PC-3 (cell line): ENCODE measurements at regions not wholly inside any gene's neighbourhood (a gene's known extent, or its start where the extent isn't known, plus 50 kb on each side); places are given as distances from the start of the nearest gene placed in this dataset.

Experiments used
- ATAC-seq: fragments of 200-7000 bp; cut with Tn5 transposase; 2 replicates; pipeline ENCODE4 v1.9.1; 2020; ENCODE audit warnings: mild to moderate bottlenecking, moderate library complexity
- BruUV-seq: library from RNA; stranded (reverse); fragments of 400-500 nt; replicated peaks from 2 replicates; lab custom pipeline; 2021; lab: Mats Ljungman, UMichigan
- CTCF ChIA-PET: fragments of 300-600 bp; sonication (Branson Sonifier 250); formaldehyde crosslinking; loops from one replicate; lab custom pipeline; 2022; ENCODE audit warnings: antibody characterized with exemption; lab: Charles Lee
- POLR2A ChIA-PET: fragments of 300-600 bp; sonication (Branson Sonifier 250); formaldehyde crosslinking; loops from one replicate; lab custom pipeline; 2022; ENCODE audit warnings: antibody characterized with exemption; ENCODE audit not compliant: unreplicated experiment; lab: Charles Lee
- DNase-seq: peaks from one replicate; pipeline ENCODE4 v3.0.0-alpha.2; 2015
- H2AFZ ChIP-seq: fragments of 300-600 bp; sonication (generic); 2 replicates; pipeline ENCODE4 v1.6.0; 2016; ENCODE audit warnings: antibody characterized with exemption, low read length
- H3F3A ChIP-seq: fragments of 300-600 bp; sonication (generic); one replicate; pipeline ENCODE4 v1.6.0; 2017; ENCODE audit warnings: antibody characterized with exemption, low read length, control low read depth, mild to moderate bottlenecking; ENCODE audit not compliant: unreplicated experiment
- H3K27ac ChIP-seq: fragments of 300-600 bp; sonication (generic); 2 replicates; pipeline ENCODE4 v1.5.1; 2016; ENCODE audit warnings: mild to moderate bottlenecking, low read length
- H3K27me3 ChIP-seq: fragments of 300-600 bp; sonication (generic); 2 replicates; pipeline ENCODE4 v1.6.1; 2016; ENCODE audit warnings: low read length, mixed read lengths
- H3K36me3 ChIP-seq: fragments of 300-600 bp; sonication (generic); 2 replicates; pipeline ENCODE4 v1.6.1; 2016; ENCODE audit warnings: low read depth, mixed run types, low read length, mixed read lengths
- H3K4me1 ChIP-seq: fragments of 300-600 bp; sonication (generic); 2 replicates; pipeline ENCODE4 v1.5.1; 2016; ENCODE audit warnings: low read length; ENCODE audit not compliant: insufficient read depth
- H3K4me2 ChIP-seq: fragments of 300-600 bp; sonication (generic); 2 replicates; pipeline ENCODE4 v1.6.0; 2016; ENCODE audit warnings: low read length
- H3K4me3 ChIP-seq: fragments of 300-600 bp; sonication (generic); 2 replicates; pipeline ENCODE4 v1.5.1; 2016; ENCODE audit warnings: mild to moderate bottlenecking, low read length, mixed read lengths
- H3K79me2 ChIP-seq: fragments of 300-600 bp; sonication (generic); 2 replicates; pipeline ENCODE4 v1.6.1; 2017; ENCODE audit warnings: low read length, mixed read lengths
- H3K9ac ChIP-seq: fragments of 300-600 bp; sonication (generic); 2 replicates; pipeline ENCODE4 v1.6.0; 2016; ENCODE audit warnings: mild to moderate bottlenecking, low read length
- H3K9me2 ChIP-seq: fragments of 300-600 bp; sonication (generic); replicated peaks from 2 replicates; pipeline ENCODE4 v1.6.1; 2016; ENCODE audit warnings: mixed run types, low read length, mixed read lengths
- H3K9me3 ChIP-seq: fragments of 300-600 bp; sonication (generic); 2 replicates; pipeline ENCODE4 v1.6.1; 2016; ENCODE audit warnings: low read length, mixed read lengths
- H4K20me1 ChIP-seq: fragments of 300-600 bp; sonication (generic); 2 replicates; pipeline ENCODE4 v1.6.1; 2016; ENCODE audit warnings: low read length, mixed read lengths
- EZH2 ChIP-seq: fragments of 300-600 bp; sonication (generic); IDR thresholded peaks from one replicate; pipeline ENCODE4 v1.6.1; 2017; ENCODE audit warnings: antibody characterized with exemption, mild to moderate bottlenecking, low read length; ENCODE audit not compliant: unreplicated experiment
- EZH2phosphoT487 ChIP-seq: fragments of 300-600 bp; sonication (generic); IDR thresholded peaks from 2 replicates; pipeline ENCODE4 v1.6.1; 2018; ENCODE audit warnings: mild to moderate bottlenecking, antibody characterized with exemption, low read length, borderline replicate concordance
- intact Hi-C: fragments of 100-400 bp; cut with micrococcal nuclease; formaldehyde crosslinking; loops from 2 replicates; pipeline ENCODE4 v1.9.0; 2023
- TF ChIP-seq, protein P1 (sequence below): fragments of 300-600 bp; sonication (generic); conservative IDR thresholded peaks from 2 replicates; pipeline ENCODE4 v1.5.1; 2017; ENCODE audit warnings: antibody characterized with exemption, low read depth, mild to moderate bottlenecking, low read length

DNA sequence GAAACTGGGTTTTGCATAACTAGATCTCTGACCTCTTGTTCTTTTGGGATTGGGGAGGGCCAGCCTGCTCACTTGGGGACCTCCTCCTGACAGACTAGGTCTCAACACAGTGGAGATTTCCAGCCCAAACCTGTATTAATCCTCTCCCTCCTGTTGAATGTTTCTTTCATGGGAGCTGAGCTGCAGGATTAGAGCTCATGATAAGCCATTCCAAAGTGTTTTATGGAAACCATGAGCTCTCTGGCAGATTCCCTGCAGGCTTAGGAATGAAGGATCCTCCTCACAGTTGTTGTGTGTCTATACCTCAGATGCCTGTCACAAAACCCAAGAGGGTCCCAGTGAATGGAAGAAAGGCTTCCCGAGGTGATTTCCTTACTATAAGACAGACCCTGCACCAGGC lies 248.4 kb upstream of the B3GAT1 start:
- ATAC-seq (no peak), DNase-seq (no peak)
- Histone ChIP-seq H2AFZ (no peak overlapping the region), H3K9me3 (peaks cover 18% of the 10 kb centered on the region; the same call in 1 of the 2 replicates), H3K4me3 (no peak overlapping the region), H3K9me2 (no peaks in the 10 kb centered on the region), H3K36me3 (no peaks in the 10 kb centered on the region), H3F3A (no peaks in the 10 kb centered on the region), H3K27me3 (no peaks in the 10 kb centered on the region), H3K4me1 (no peaks in the 10 kb centered on the region), H3K27ac (no peak overlapping the region), H3K4me2 (no peak overlapping the region), H3K79me2 (no peaks in the 10 kb centered on the region), H4K20me1 (no peaks in the 10 kb centered on the region), H3K9ac (no peak overlapping the region)
- POLR2A ChIA-PET, result no interaction called here
- BruUV-seq, result no TSS peak
- no peak for TF ChIP-seq EZH2
- TF ChIP-seq, protein P1, sequence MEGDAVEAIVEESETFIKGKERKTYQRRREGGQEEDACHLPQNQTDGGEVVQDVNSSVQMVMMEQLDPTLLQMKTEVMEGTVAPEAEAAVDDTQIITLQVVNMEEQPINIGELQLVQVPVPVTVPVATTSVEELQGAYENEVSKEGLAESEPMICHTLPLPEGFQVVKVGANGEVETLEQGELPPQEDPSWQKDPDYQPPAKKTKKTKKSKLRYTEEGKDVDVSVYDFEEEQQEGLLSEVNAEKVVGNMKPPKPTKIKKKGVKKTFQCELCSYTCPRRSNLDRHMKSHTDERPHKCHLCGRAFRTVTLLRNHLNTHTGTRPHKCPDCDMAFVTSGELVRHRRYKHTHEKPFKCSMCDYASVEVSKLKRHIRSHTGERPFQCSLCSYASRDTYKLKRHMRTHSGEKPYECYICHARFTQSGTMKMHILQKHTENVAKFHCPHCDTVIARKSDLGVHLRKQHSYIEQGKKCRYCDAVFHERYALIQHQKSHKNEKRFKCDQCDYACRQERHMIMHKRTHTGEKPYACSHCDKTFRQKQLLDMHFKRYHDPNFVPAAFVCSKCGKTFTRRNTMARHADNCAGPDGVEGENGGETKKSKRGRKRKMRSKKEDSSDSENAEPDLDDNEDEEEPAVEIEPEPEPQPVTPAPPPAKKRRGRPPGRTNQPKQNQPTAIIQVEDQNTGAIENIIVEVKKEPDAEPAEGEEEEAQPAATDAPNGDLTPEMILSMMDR, result no peak
- TF ChIP-seq EZH2phosphoT487, result no peak
- intact Hi-C loops, result no loop called here
- CTCF ChIA-PET, result no interaction called here

DNA sequence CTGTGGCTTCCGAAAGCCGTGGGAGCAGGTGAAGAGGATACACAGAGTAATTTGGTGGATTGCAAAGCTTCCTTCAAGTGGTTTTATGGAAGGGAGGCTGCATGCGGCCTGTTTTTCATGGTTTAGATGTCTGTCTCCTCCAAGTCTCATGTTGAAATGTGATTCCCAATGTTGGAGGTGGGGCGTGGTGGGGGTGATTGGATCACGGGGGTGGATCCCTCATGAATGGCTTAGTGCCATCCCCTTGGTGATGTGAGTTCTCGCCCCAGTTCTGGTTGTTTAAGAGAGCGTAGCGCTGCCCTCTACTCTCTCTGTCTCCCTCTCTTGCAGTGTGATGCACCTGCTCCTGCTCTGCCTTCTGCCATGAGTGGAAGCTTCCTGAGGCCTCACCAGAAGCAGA lies 247.8 kb upstream of the B3GAT1 start:
- Histone ChIP-seq H3K27me3 (no peaks in the 10 kb centered on the region), H3K79me2 (no peaks in the 10 kb centered on the region), H2AFZ (no peak overlapping the region), H3K9ac (no peak overlapping the region), H3F3A (no peaks in the 10 kb centered on the region), H3K36me3 (no peaks in the 10 kb centered on the region), H3K27ac (no peak overlapping the region), H4K20me1 (no peaks in the 10 kb centered on the region), H3K4me3 (no peak overlapping the region), H3K9me2 (no peaks in the 10 kb centered on the region), H3K9me3 (peaks cover 18% of the 10 kb centered on the region; the same call in 1 of the 2 replicates), H3K4me2 (no peak overlapping the region), H3K4me1 (no peaks in the 10 kb centered on the region)
- ChIA-PET POLR2A (no interaction called here), CTCF (no interaction called here)
- no peak for ATAC-seq
- intact Hi-C loops, result no loop called here
- TF ChIP-seq EZH2phosphoT487 (no peak), EZH2 (no peak)
- TF ChIP-seq, protein P1, result no peak
- no peak for DNase-seq
- BruUV-seq, result no TSS peak

DNA sequence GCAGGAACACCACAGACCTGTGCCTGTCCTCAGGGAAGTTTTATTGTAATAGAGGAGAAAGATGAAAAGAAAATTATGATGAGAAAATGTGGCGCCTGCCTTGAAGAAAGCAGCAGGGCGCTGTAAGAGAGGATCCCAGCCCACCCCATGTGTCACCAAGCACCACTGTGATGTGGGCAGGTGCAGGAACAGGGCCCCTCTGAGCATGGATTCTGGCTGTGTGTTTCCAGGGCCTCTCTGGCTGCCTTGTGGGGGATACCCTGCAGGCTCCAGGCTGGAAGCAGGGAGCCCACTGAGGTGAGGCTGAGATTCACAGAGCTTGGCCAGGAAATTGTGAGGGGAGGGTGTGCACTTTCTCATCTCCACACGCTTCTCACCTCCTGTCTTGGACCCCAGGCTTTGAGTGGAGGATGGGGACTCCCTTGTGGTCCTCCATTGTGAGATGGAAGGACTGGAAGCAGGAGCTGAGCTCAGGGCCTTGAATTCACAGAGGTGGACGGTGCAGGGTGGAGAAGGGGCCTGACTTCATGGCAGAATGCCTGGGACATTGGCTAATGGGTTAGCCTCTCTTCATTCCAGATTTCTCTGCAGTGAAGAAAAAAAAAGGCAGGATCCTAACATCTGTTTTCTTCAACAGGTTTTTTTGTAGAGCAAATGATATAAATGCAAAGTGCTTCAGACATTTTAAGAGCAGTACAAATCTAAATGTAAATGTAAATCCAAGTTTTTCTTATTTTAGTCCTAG lies 246.6 kb upstream of the B3GAT1 start:
- H3K9ac ChIP-seq, result no peak overlapping the region
- H4K20me1 ChIP-seq, result no peaks in the 10 kb centered on the region
- DNase-seq, result no peak
- no peaks in the 10 kb centered on the region for H3F3A ChIP-seq
- CTCF ChIA-PET, result no interaction called here
- H3K27ac ChIP-seq, result no peak overlapping the region
- BruUV-seq, result no TSS peak
- H3K4me3 ChIP-seq, result no peak overlapping the region
- intact Hi-C loops, result no loop called here
- H3K79me2 ChIP-seq, result no peaks in the 10 kb centered on the region
- H3K27me3 ChIP-seq, result no peaks in the 10 kb centered on the region
- no peak for ATAC-seq
- POLR2A ChIA-PET, result no interaction called here
- no peak overlapping the region for H3K4me2 ChIP-seq
- H3K9me2 ChIP-seq, result no peaks in the 10 kb centered on the region
- H2AFZ ChIP-seq, result no peak overlapping the region
- no peaks in the 10 kb centered on the region for H3K4me1 ChIP-seq
- TF ChIP-seq, protein P1, result no peak
- no peak for TF ChIP-seq EZH2
- H3K9me3 ChIP-seq, result peaks cover 18% of the 10 kb centered on the region; the same call in 1 of the 2 replicates
- H3K36me3 ChIP-seq, result no peaks in the 10 kb centered on the region
